ENCODE measurements at regions not wholly inside any gene's neighbourhood (a gene's known extent, or its start where the extent isn't known, plus 50 kb on each side); places are given as distances from the start of the nearest gene placed in this dataset.
"Not testable (repeated sequence)": the region's sequence is repeated elsewhere in the genome, so short reads cannot be mapped to it uniquely, and the experiment has no call there.

DNA sequence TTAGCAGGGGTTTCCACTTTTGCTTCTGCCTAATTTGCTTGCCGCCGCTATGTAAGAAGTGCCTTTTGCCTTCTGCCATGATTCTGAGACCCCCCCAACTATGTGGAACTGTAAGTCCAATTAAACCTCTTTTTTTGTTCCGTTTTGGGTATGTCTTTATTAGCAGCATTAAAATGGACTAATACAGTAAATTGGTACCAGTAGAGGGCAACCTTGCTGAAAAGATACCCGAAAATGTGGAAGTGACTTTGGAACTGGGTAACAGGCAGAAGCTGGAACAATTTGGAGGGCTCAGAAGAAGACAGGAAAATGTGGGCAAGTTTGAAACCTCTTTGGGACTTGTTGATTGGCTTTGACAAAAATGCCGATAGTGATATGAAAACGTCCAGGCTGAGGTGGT lies 216.1 kb upstream of the FSIP2 start:
- Histone ChIP-seq H2AFZ (ENCODE audit: low read length) (no peak overlapping the region), H3K23me2 (ENCODE audit: insufficient read length, low read depth, low read length, poor library complexity, severe bottlenecking) (no peaks in the 10 kb centered on the region), H2BK12ac (ENCODE audit: insufficient read length, low read depth, low read length) (no peak overlapping the region), H4K8ac (replicated peaks; ENCODE audit: insufficient read length, low read depth, low read length) (no peak overlapping the region), H3K14ac (ENCODE audit: insufficient read depth, low read length) (no peak overlapping the region), H2BK15ac (ENCODE audit: low read depth, low read length) (no peak overlapping the region), H3K79me1 (ENCODE audit: insufficient read depth, low read depth, low read length, poor library complexity, severe bottlenecking) (no peaks in the 10 kb centered on the region), H3K4me2 (ENCODE audit: insufficient read depth, insufficient read length, low read length) (no peak overlapping the region), H2BK20ac (ENCODE audit: low read depth, low read length, poor library complexity, severe bottlenecking) (no peak overlapping the region), H4K91ac (ENCODE audit: insufficient read length, low read depth, low read length) (no peak overlapping the region), H2AK5ac (ENCODE audit: insufficient read length, low read length) (no peak overlapping the region), H2BK5ac (ENCODE audit: insufficient read length, low read length) (no peak overlapping the region), H4K20me1 (ENCODE audit: control insufficient read depth, insufficient read depth, insufficient read length) (no peaks in the 10 kb centered on the region), H3K9me3 (ENCODE audit: control insufficient read depth, low read depth, low read length) (no peaks in the 10 kb centered on the region), H3T11ph (ENCODE audit: low read length) (no peak overlapping the region), H2BK120ac (ENCODE audit: low read depth, low read length, poor library complexity, severe bottlenecking) (no peak overlapping the region), H3K23ac (ENCODE audit: insufficient read length, low read depth, low read length) (no peak overlapping the region), H3K27me3 (ENCODE audit: insufficient read depth, low read length) (no peaks in the 10 kb centered on the region), H3K79me2 (ENCODE audit: insufficient read depth, low read length) (no peaks in the 10 kb centered on the region), H3K4ac (ENCODE audit: low read depth, low read length) (no peak overlapping the region), H3K4me1 (ENCODE audit: insufficient read depth, low read length) (no peaks in the 10 kb centered on the region), H3K9ac (ENCODE audit: extremely low read depth, insufficient read length, low read length) (no peak overlapping the region), H3K56ac (ENCODE audit: insufficient read length, low read depth, low read length) (no peak overlapping the region), H3K27ac (ENCODE audit: insufficient read length, low read depth, low read length) (no peak overlapping the region), H3K18ac (ENCODE audit: insufficient read length, low read depth, low read length) (no peak overlapping the region), H4K5ac (ENCODE audit: insufficient read length, low read depth, low read length) (no peak overlapping the region)
- Mint-ChIP-seq H3K9me3 (peaks cover 5 to 8% of the 10 kb centered on the region in 2 experiments), H3K4me1 (peaks cover 4% of the 10 kb centered on the region in 2 experiments; a peak in 2 of 4 replicates), H3K27me3 (ENCODE audit: low read depth) (no peaks in the 10 kb centered on the region; the same call in 1 of the 2 replicates), H3K27ac (peak overlapping the region in 1 of 3 experiments; percentile 46; a peak in 1 of 7 replicates), H3K4me3 (no peak overlapping the region), H3K36me3 (ENCODE audit: insufficient read depth in 1 of 3, low read depth in 3 of 3) (peaks cover 5 to 11% (median 10%) of the 10 kb centered on the region in 3 experiments)
- DNase-seq: no peak
- peak; percentile 54; the same call in 2 of the 3 replicates for TF ChIP-seq CTCF (conservative IDR thresholded peaks at IDR 0.05)
- WGBS (ENCODE audit: extremely low coverage, insufficient read length, low lambda C conversion rate): no CpG with 5 or more reads among the region's 6 CpGs

DNA sequence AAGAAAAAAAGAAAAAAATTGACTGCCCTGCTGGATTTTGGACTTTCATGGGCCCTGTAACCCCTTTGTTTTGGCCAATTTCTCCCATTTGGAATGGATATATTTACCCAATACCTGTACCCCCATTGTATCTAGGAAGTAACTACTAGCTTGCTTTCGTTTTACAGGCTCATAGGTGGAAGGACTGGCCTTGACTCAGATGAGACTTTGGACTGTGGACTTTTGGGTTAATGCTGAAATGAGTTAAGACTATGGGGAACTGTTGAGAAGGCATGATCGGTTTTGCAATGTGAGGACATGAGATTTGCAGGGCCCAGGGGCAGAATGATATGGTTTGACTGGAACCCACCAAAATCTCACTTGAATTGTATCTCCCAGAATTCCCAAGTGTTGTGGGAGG lies 214.4 kb upstream of the FSIP2 start:
- H3K27me3 ChIP-seq (ENCODE audit: insufficient read depth, low read length); H3K27me3 Mint-ChIP-seq (ENCODE audit: low read depth); H3K56ac ChIP-seq (ENCODE audit: insufficient read length, low read depth, low read length); H4K8ac ChIP-seq (replicated peaks; ENCODE audit: insufficient read length, low read depth, low read length); H3K4me1 ChIP-seq (ENCODE audit: insufficient read depth, low read length); H3K4ac ChIP-seq (ENCODE audit: low read depth, low read length); H3K9me3 ChIP-seq (ENCODE audit: control insufficient read depth, low read depth, low read length); H2BK12ac ChIP-seq (ENCODE audit: insufficient read length, low read depth, low read length); H3K9ac ChIP-seq (ENCODE audit: extremely low read depth, insufficient read length, low read length); H3K23ac ChIP-seq (ENCODE audit: insufficient read length, low read depth, low read length); H2AFZ ChIP-seq (ENCODE audit: low read length); H3T11ph ChIP-seq (ENCODE audit: low read length); H2BK15ac ChIP-seq (ENCODE audit: low read depth, low read length); DNase-seq; H2BK120ac ChIP-seq (ENCODE audit: low read depth, low read length, poor library complexity, severe bottlenecking); H3K14ac ChIP-seq (ENCODE audit: insufficient read depth, low read length); H2BK5ac ChIP-seq (ENCODE audit: insufficient read length, low read length); H3K4me2 ChIP-seq (ENCODE audit: insufficient read depth, insufficient read length, low read length); H4K5ac ChIP-seq (ENCODE audit: insufficient read length, low read depth, low read length); H3K27ac Mint-ChIP-seq; H4K91ac ChIP-seq (ENCODE audit: insufficient read length, low read depth, low read length); H2AK5ac ChIP-seq (ENCODE audit: insufficient read length, low read length); H2BK20ac ChIP-seq (ENCODE audit: low read depth, low read length, poor library complexity, severe bottlenecking); H4K20me1 ChIP-seq (ENCODE audit: control insufficient read depth, insufficient read depth, insufficient read length); H3K79me2 ChIP-seq (ENCODE audit: insufficient read depth, low read length); H3K4me3 Mint-ChIP-seq; H3K27ac ChIP-seq (ENCODE audit: insufficient read length, low read depth, low read length); H3K23me2 ChIP-seq (ENCODE audit: insufficient read length, low read depth, low read length, poor library complexity, severe bottlenecking); H3K18ac ChIP-seq (ENCODE audit: insufficient read length, low read depth, low read length); H3K79me1 ChIP-seq (ENCODE audit: insufficient read depth, low read depth, low read length, poor library complexity, severe bottlenecking); H3K4me1 Mint-ChIP-seq: not testable (repeated sequence)
- peaks cover 5 to 14% of the 10 kb centered on the region in 2 experiments; a peak in 4 of 5 replicates for H3K9me3 Mint-ChIP-seq
- no CpG with 5 or more reads among the region's 2 CpGs for WGBS (ENCODE audit: extremely low coverage, insufficient read length, low lambda C conversion rate)
- peaks cover 9 to 11% (median 10%) of the 10 kb centered on the region in 3 experiments for H3K36me3 Mint-ChIP-seq (ENCODE audit: insufficient read depth in 1 of 3, low read depth in 3 of 3)

Measured in H9 (cell line).